ENCODE measurements at regions not wholly inside any gene's neighbourhood (a gene's known extent, or its start where the extent isn't known, plus 50 kb on each side); places are given as distances from the start of the nearest gene placed in this dataset.
"Not testable (repeated sequence)": the region's sequence is repeated elsewhere in the genome, so short reads cannot be mapped to it uniquely, and the experiment has no call there.

GRCh38 chr4:33649471-33649870 is 2594.8 kb downstream of the ARAP2 start:
- no peak for DNase-seq

DNA sequence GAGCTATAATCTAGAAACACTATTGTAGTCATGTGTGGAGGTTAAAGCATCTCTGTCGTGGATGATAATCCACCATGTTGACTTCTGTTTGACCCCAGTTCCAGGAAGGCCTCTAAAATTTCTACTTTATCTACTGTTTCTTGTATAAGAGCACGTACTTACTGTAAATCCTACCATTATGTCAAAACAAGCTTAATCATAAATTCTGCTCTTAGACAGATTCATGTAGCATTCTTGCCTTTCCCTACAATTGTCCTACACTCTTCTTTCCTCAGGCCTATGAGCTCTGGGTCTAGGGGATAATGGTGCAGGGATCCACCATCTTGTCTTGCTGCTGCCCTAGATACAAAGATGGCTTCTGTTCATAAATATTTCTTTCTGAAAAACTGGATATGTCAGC is 2594.3 kb downstream of the ARAP2 start:
- no peak for DNase-seq

DNA sequence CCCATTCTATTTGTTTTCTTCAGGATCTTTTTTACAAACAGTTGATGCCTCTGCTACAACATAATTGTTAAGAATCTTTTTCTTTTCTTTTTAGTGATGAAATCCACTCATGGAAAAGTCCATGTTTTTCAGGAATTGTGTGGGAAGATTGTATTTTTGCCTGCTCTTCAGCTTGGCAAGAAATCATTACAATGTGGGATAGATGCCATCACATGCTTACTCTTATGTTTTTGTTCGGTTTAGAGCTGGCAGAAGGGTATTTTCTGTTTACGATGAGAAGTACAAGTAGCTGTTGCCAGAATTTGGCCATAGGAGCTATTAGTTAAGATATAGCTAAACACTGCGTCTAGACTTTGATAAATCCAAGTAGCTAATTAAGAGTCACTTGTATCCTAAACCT is 2585.3 kb downstream of the ARAP2 start:
- no peak for DNase-seq

DNA sequence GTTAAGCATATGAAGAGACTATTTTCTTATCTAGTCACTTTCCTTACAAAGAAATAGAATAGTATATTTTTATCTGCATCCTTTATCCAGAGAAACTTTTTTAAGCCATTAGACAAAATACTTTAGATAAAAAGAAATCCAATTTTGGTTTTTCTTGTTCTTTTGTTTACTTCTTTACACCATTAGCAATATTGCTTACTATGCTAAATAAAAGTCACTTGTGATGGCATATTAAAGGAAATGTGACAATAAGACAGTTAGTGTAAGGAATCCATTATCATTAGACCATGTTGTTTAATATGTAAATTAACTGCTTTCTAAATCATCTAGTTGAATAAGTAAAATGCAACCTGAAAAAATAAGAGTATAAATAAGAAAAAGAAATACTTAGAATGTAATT is 2582.7 kb downstream of the ARAP2 start:
- no peak for DNase-seq

DNA sequence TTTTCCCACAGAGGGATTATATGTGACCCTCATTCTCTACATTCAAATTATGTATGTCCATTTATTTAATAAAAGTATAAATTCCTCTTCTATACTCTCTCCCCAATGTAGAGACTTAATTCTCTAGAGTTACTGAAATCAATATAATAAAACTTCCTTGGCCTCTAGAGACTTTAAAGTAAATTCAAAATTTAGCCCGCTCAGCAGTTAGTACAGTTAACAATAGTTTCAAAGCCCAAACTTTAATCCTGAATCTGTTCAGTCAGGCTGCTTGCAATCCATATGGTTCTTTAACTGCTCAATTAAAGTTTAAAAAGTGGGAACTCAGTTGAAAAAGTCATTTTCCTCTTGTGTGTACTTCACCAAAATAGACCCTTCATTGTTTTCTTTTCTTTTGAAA is 2558.4 kb downstream of the ARAP2 start:
- no peak for DNase-seq

GRCh38 chr4:33696041-33696440 is 2548.3 kb downstream of the ARAP2 start:
- no peak for DNase-seq

DNA sequence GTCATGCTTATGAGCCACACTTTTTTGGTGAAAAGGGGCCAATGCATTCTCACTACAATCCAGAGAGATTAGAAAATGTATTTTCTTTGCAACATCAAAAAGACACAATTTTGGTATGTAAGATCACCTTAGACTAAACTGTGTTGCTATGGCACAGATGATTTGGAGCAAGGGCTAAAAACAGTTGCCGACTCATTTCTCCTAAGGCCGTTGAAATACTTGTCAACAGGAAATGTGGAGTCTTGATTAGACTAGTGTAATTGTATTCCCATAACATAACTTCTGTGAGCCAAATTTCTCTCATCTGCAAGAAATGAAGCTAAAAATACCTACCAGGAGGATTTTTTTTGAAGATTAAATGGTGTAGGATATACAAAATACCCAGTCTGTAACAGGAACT is 2547.7 kb downstream of the ARAP2 start:
- no peak for DNase-seq

DNA sequence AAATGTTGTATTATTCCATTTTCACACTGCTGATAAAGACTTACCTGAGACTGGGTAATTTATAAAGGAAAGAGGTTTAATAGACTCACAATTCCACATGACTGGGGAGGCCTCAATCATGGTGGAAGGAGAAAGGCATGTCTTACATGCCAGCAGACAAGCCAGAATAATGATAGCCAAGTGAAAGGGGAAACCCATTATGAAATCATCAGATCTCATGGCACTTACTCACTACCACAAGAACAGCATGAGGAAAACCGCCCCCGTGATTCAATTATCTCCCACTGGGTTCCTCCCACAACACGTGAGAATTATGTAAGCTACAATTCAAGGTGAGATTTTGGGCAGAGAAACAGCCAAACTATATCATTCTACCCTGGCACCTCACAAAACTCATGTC is 2535.1 kb downstream of the ARAP2 start:
- DNase-seq: no peak

GRCh38 chr4:33711826-33712225 is 2532.5 kb downstream of the ARAP2 start:
- DNase-seq: no peak

- DNase-seq: no peak
Observed at GRCh38 chr4:33714971-33715370, 2529.3 kb downstream of the ARAP2 start.

- DNase-seq: no peak
Observed at GRCh38 chr4:33715841-33716395, 2528.4 kb downstream of the ARAP2 start.

- no peak for DNase-seq
Observed at GRCh38 chr4:33722254-33722653, 2522.1 kb downstream of the ARAP2 start.

- no peak for DNase-seq
Observed at GRCh38 chr4:33722800-33723516, 2521.4 kb downstream of the ARAP2 start.

GRCh38 chr4:33724685-33725084 is 2519.6 kb downstream of the ARAP2 start:
- no peak for DNase-seq

GRCh38 chr4:33725861-33726260 is 2518.5 kb downstream of the ARAP2 start:
- DNase-seq: no peak

GRCh38 chr4:33737726-33738125 is 2506.6 kb downstream of the ARAP2 start:
- no peak for DNase-seq

DNA sequence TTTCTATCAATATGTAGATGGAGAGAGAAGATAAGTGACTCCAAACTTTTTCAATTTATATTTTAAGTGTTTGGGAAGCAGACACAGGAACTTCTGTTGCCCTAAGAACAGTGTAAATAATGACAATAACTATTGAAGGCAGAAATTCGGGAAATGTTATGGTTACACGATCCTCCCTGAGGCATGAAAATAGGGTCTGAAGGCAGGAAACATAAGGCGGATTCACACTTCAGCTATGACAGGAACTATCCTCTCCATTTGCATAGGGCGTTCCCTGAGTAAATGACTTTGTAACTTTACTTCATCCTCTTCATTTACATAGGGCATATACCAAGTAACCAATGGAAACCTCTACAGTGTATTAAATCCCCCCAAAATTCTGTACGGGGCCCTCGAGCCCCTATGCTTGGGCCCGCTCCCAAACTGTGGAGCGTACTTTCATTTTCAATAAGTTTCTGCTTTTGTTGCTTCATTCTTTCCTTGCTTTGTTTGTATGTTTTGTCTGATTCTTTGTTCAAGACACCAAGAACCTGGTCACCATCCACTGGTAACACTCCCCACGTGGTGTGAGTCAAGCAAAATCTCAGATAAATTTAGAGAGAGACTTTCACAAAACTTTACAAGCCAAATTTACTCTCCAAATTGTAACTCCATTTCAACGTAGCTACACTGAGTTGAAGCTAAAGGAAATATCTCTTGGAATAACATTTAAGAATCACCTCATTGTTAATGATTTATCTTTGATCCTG is 2504.3 kb downstream of the ARAP2 start:
- no peak for DNase-seq

- not testable (repeated sequence) for DNase-seq
Observed at GRCh38 chr4:33740871-33741270, 2503.4 kb downstream of the ARAP2 start.

GRCh38 chr4:33746979-33747378 is 2497.3 kb downstream of the ARAP2 start:
- DNase-seq: no peak

- no peak for DNase-seq
Observed at GRCh38 chr4:33751050-33751449, 2493.3 kb downstream of the ARAP2 start.

GRCh38 chr4:33772582-33772981 is 2471.7 kb downstream of the ARAP2 start:
- no peak for DNase-seq

- no peak for DNase-seq
Observed at GRCh38 chr4:33780952-33781791, 2463.1 kb downstream of the ARAP2 start.

DNA sequence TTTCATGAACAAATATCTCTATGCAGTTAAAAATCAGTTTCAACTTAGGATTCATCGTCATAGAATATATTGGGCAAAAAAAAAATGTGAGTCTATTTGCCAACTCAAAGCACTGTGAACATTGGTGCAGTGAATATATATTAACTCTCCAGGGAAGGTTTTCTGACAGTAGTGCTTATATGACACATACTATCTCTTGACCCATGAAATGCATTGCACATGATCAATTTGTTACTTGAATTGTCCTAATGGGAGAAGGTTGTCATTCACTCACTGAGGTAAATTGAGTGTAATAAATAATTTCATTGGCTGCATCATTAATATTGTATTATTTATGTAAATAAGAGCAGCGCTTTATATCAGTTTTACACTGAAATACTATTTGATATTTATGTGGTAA is 2458.5 kb downstream of the ARAP2 start:
- no peak for DNase-seq

All from activated CD4-positive, CD25-positive, alpha-beta regulatory T cell (primary cell).